Coronary artery (tissue), 2 donors: ENCODE measurements at regions not wholly inside any gene's neighbourhood (a gene's known extent, or its start where the extent isn't known, plus 50 kb on each side); places are given as distances from the start of the nearest gene placed in this dataset.
"Not testable (repeated sequence)": the region's sequence is repeated elsewhere in the genome, so short reads cannot be mapped to it uniquely, and the experiment has no call there.

ENCODE experiments used
- DNase-seq: peaks from one replicate; pipeline ENCODE4 v3.0.0-alpha.2; 2017; ENCODE audit warnings: low spot score
- H3K27ac ChIP-seq, 2 donors: fragments of 200-600 bp; sonication (generic); one replicate each; pipeline ENCODE4 v1.5.1; 2016 to 2019
- H3K4me3 ChIP-seq: fragments of 200-600 bp; sonication (generic); 2 replicates; pipeline ENCODE4 v1.5.1; 2016; ENCODE audit warnings: mild to moderate bottlenecking, moderate library complexity
- TF ChIP-seq, protein P1 (sequence below): fragments of 200-600 bp; sonication (generic); IDR thresholded peaks from one replicate; pipeline ENCODE4 v1.5.1; 2019; ENCODE audit warnings: antibody characterized with exemption

- no peak overlapping the region for H3K27ac ChIP-seq
- H3K4me3 ChIP-seq, result no peak overlapping the region
- DNase-seq, result no peak
- TF ChIP-seq, protein P1, sequence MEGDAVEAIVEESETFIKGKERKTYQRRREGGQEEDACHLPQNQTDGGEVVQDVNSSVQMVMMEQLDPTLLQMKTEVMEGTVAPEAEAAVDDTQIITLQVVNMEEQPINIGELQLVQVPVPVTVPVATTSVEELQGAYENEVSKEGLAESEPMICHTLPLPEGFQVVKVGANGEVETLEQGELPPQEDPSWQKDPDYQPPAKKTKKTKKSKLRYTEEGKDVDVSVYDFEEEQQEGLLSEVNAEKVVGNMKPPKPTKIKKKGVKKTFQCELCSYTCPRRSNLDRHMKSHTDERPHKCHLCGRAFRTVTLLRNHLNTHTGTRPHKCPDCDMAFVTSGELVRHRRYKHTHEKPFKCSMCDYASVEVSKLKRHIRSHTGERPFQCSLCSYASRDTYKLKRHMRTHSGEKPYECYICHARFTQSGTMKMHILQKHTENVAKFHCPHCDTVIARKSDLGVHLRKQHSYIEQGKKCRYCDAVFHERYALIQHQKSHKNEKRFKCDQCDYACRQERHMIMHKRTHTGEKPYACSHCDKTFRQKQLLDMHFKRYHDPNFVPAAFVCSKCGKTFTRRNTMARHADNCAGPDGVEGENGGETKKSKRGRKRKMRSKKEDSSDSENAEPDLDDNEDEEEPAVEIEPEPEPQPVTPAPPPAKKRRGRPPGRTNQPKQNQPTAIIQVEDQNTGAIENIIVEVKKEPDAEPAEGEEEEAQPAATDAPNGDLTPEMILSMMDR, result no peak
Measured at GRCh38 chr2:62391696-62392095, 114.3 kb downstream of the TMEM17 start.

- not testable (repeated sequence) for DNase-seq, H3K27ac ChIP-seq
Measured at GRCh38 chr2:62386378-62386777, 119.6 kb downstream of the TMEM17 start.

GRCh38 chr2:62383846-62384245 is 122.1 kb downstream of the TMEM17 start:
- H3K27ac ChIP-seq, result no peak overlapping the region
- TF ChIP-seq, protein P1, result no peak
- DNase-seq, result no peak
- no peak overlapping the region for H3K4me3 ChIP-seq

More at GRCh38 chr2:62386378-62386777, 119.6 kb downstream of the TMEM17 start:
- not testable (repeated sequence) for H3K4me3 ChIP-seq

- no peak overlapping the region for H3K4me3 ChIP-seq
- no peak overlapping the region for H3K27ac ChIP-seq
- TF ChIP-seq, protein P1, result no peak
- no peak for DNase-seq
Measured at GRCh38 chr2:62382757-62383156, 123.2 kb downstream of the TMEM17 start.

DNA sequence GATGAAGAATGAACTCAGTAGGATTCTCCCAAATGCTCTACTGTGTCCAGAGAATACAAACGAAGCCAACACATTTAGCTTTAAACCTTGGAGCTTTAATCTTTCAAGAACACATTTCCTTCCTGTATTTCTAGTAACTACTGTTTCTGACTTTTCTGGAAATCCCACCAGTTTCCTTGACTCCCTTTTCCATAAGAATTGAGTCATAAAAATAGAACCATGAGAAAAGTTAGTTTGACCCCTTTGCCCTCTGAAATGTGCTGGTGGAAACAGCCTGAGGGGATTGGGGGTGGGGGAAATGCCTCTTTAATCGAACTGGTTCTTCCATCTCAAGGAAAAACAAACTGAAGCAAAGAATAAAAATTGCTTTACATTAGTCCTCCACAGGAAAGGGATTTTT is 123.9 kb downstream of the TMEM17 start:
- TF ChIP-seq, protein P1, result no peak
- no peak for DNase-seq
- Histone ChIP-seq H3K27ac (no peak overlapping the region), H3K4me3 (no peak overlapping the region)

GRCh38 chr2:62381656-62382055 is 124.3 kb downstream of the TMEM17 start:
- TF ChIP-seq, protein P1, result no peak
- DNase-seq, result no peak
- Histone ChIP-seq H3K27ac (no peak overlapping the region), H3K4me3 (no peak overlapping the region)

DNA sequence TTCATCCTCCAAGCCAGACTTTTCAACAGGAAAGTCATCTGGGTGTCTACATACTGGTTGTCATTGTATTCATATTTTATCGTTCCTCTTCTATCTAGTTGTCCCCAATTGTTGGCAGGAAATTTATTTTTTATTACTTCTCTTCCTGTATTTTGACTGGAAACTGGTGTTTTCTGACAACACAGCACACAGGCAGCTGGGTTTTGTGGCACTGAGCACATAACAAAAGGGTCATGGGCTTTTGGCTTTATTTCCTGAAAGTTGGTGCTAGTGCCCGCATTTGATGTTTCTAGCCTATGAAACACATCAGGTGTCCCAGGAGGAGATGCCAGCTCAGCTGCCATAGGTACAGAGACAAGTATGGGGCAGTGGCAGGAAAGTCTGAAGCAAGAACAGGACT is 126.4 kb downstream of the TMEM17 start:
- TF ChIP-seq, protein P1, result no peak
- H3K4me3 ChIP-seq, result no peak overlapping the region
- DNase-seq, result no peak
- H3K27ac ChIP-seq, result no peak overlapping the region

- Histone ChIP-seq H3K4me3 (no peak overlapping the region), H3K27ac (no peak overlapping the region)
- DNase-seq, result no peak
- TF ChIP-seq, protein P1, result no peak
Measured at GRCh38 chr2:62375113-62375420, 130.9 kb downstream of the TMEM17 start.
